NCI-H446 (cell line): ENCODE measurements at regions not wholly inside any gene's neighbourhood (a gene's known extent, or its start where the extent isn't known, plus 50 kb on each side); places are given as distances from the start of the nearest gene placed in this dataset.

ENCODE experiments used
- DNase-seq, 2 experiments: peaks; one replicate each; lab custom pipeline; 2025; lab: John Stamatoyannopoulos, UW

DNA sequence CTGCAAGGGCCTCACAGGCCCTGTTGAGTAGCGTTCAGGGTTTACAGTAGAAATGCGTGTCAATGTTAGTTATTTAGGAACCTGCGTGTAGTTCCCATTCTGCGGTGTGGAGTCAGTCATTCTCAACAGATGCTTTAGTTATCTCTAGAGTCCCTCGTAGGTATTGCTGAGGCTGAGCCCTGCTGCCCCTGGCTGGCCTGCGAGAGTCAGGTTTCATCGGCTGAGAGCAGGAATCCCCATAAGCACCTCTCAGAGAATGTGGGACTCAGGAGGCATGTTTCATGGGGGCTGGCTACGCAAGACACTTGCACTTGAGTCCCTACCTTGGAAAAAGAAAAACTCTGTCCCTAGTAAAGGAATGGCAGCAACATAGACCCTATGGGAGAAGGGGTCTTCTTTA, 347.5 kb upstream of the ASIC2 start:
- DNase-seq, result no peak

- DNase-seq, result no peak
Measured at GRCh38 chr17:33642002-33642401, 348.9 kb upstream of the ASIC2 start.

GRCh38 chr17:33647956-33648355, 354.9 kb upstream of the ASIC2 start:
- no peak for DNase-seq

GRCh38 chr17:33650304-33650703, 357.2 kb upstream of the ASIC2 start:
- no peak for DNase-seq

DNA sequence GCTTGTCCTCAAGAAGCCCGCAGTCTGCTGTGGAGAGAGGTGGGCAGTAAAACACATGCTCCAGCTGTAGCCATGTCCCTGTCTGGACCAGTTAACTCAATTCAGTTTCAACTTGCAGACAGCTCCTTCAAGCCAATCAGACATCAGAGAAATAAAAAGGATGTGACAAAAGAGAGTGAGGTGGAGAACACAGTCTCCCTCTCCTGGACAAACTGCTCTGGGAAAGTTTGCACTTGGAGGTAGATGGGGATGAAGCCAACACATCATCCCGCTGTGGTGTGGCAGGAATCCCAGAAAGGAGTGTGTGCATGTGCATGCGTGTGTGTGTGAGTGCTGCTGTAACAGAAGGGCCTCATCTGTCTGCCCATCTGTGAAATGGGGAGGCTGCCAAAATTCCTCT, 358.6 kb upstream of the ASIC2 start:
- DNase-seq, result peak in 1 of 2 experiments; percentile 7

- DNase-seq, result no peak
Measured at GRCh38 chr17:33652731-33653398, 359.8 kb upstream of the ASIC2 start.

DNA sequence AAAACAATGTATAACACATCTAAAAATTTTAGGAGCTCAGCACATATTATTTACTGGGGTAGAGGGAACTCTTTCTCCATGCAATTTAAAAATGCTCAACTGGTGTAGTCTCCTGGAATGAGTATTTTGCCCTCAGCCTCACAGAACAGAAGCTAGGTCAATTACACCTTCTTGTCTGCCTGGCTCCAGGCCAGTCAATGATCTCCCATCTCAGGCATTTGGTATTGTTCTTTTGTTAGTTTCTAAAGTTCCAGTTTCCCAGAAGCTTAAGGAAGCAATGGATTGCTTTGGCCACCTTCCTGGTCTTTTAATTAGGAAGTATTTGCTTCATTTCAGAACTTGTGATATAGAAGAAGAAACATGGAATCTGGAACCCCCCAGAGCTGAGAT, 360.3 kb upstream of the ASIC2 start:
- no peak for DNase-seq

DNA sequence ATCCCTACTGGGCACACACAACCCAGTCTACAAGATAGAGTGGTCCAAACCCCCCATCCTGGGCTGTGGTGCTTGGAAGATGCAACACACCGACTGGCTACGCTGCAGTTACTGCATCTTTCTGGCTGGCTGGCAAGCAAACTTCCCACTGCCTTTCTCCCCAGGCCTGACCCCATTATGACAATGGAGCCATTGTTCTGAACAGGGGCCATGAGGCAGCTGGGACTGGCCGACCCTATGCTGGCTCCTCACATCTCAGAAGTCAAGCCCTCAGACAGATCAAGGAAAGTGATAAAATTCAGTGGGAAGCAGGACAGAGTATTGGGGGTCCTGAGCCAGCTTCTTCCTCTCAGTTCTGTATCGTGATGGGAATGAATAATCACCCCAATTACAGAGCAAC, 364.1 kb upstream of the ASIC2 start:
- DNase-seq, result no peak

- DNase-seq, result no peak
Measured at GRCh38 chr17:33661975-33662374, 368.9 kb upstream of the ASIC2 start.

- DNase-seq, result no peak
Measured at GRCh38 chr17:33664116-33664840, 371.2 kb upstream of the ASIC2 start.

- no peak for DNase-seq
Measured at GRCh38 chr17:33667052-33667509, 374.0 kb upstream of the ASIC2 start.

DNA sequence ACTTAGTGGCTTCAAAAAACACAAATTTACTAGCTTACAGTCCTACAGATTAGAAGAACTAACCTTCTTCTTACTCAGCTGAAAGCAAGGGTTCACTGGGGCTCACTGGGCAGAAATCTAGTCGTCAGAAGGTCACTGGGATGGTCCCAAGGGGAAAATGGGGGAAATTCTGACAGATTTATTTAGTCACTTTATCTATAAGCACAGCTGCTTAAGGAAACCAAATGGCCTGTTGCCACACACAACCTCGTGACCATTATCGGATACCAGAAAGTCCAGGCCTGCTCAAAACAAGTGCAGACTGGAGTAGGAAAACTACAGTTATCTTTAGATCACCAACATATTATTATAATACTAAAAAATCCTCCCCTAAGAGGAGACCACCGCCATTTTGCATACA, 374.6 kb upstream of the ASIC2 start:
- DNase-seq, result no peak

DNA sequence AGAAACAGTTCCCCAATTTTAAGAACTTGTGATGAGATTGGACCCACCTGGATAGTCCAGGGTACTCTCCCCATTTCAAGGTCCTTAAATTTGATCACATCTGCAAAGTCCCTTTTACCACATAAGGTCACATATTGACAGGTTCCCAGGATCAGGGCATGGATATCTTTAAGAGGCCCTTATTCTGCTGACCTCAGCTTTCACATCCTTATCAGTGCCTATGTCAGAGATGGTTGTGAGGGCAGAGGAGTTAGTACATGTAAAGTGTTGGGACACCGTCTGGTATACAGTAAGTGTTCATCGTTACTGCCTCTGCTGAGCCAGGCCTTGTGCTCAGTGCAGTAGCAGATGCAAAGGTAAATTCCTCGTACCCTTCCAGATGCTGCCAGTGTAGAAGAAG, 375.4 kb upstream of the ASIC2 start:
- no peak for DNase-seq

DNA sequence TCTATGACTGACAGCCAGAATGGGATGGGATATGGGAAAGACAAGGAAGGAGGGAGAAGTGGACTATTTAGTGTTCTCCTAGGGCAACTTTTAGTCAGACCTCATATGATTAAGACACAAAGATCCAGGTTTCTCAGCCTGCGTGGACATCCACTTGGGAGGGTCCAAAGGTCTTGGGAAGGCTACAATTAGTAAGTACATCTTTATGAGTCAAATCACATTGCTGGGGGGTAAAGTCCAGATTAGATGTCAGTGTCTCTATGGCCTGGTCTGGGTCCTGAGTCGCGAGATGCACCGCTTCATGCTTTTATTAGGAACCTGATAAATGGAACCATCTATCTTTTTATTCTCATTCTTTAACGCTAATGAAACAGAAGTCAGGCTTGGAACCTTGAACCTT, 378.4 kb upstream of the ASIC2 start:
- no peak for DNase-seq

DNA sequence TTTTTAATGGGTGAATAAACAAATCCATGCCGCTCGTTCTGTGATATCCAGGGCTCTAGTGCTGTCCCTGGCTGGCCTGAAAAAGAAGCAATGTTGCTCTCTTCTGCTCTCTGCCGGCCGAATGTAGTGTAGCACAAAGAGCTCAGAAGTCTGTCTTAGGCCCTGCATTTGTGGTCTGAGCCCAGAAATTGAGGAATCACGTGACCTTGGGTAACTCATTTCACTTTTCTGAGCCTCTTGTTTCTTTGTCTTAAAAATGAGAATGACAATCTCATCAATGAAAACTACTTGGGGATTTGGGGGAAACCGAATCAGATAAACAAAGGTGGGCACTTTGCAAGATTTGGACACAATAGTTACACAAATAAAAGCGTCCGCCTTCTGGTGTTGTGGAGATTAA, 381.6 kb upstream of the ASIC2 start:
- DNase-seq, result peak; percentile 17 to 56

DNA sequence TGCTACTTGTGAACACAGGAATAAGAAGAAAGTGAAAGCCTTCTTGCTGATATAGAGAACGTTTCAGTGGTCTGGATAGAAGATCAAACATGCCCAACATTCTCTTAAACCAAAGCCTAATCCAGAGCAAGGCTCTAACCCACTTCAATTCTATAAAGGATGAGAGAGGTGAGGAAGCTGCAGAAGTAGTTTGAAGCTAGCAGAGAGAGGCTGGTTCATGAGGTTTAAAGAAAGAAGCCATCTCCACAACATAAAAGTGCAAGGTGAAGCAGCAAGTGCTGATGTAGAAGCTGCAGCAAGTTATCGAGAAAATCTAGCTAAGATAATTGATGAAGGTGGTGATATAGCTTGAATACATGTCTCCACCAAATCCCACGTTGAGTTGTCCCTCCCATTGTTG, 383.3 kb upstream of the ASIC2 start:
- DNase-seq, result no peak

DNA sequence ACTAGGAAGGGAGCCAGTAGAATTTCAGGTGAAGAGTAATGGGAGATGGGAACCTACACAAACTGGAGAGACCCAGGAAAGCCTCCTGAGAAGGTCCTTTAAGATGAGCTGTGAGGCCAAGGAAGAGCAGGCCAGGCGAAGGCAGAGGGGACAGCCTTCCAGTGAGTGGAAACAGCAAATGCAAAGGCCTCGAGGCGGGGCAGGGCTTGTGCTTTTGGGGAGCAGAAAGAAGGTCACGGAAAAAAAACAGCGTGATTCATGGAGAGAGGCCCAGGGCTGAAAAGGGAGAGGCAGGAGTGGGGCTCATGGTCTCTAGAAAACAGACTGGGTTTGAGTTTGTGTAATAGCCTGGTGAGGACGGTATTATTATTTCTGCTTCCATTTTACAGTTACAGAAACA, 386.5 kb upstream of the ASIC2 start:
- DNase-seq, result no peak

DNA sequence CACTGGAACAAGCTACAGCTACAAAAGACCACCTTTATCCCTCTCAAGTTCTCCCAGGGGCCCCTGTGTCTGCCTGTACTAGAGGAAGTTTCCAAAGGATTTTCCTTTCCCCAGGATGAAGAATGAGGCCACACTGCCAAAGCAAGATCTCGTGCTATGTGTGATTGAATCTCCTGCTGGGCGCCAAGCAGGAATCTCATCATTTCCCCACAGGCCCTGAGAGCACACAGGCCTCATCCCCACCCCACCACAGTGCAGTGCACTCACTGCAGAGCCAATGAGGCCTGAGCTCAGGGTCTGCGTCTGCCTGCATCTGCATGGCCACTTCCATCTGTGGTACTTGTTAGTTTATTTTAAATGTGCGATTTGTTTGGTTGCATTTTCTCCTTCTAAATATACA, 387.4 kb upstream of the ASIC2 start:
- no peak for DNase-seq

DNA sequence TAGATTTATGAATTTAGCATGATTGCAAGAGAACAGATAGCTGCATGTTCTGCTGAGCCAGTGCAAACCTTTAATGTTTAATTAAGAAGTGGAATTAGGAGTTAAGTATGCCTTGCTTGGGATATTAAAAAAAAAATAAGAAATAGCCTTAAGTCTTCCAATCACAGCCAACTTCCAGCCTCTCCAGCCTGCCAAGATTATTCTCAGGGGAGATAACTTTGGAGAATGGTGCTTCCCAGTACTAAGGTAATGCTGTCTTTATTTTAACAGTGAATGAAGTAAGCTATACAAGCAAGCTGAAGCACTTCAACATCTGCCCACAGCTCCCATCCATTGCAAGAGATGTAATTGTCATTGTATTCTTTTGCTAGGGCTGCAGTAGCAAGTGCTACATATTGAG, 389.5 kb upstream of the ASIC2 start:
- DNase-seq, result no peak

DNA sequence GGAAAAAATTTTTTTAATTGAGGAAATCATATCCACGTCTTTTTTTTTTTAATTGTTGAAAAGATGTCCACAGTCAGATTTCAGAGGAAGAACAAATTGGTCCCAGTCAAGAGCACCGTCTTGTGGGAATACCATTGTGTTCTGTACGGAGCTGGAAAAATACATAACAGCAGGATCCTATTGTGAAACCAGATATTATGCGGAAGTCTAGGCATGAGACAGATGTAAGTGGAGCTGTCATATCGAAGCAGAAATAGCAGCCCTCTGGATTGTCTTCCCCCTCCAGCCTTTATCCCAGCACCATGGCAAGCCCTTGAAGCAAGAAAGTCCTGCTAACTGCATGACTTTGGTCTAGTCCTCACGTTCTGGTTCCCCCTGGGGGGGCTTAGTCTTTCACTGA, 391.6 kb upstream of the ASIC2 start:
- DNase-seq, result no peak

GRCh38 chr17:33686171-33686570, 393.1 kb upstream of the ASIC2 start:
- no peak for DNase-seq

- no peak for DNase-seq
Measured at GRCh38 chr17:33687831-33688230, 394.7 kb upstream of the ASIC2 start.

GRCh38 chr17:33688771-33689170, 395.7 kb upstream of the ASIC2 start:
- no peak for DNase-seq

DNA sequence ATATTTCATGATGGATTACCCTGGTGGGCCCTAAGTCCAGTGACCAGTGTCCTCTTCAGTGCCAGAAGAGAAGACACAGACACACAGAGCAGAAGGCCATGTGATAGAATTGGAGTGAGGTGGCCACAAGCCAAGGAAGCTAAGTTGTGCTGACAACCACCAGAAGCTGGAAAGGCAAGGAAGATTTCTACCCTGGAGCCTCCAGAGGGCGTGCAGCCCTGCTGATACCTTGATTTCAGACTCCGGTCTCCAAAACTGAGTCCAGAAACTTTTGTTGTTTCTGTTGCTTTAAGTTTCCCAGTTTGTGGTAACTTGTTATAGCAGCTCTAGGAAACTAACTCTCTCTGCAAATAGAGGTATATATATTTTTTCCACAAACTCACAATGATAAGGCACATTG, 396.6 kb upstream of the ASIC2 start:
- no peak for DNase-seq
